ENCODE measurements at regions not wholly inside any gene's neighbourhood (a gene's known extent, or its start where the extent isn't known, plus 50 kb on each side); places are given as distances from the start of the nearest gene placed in this dataset.

- Histone ChIP-seq H3K4me3 (ENCODE audit: extremely low read depth, insufficient read depth, low read length, poor library complexity, severe bottlenecking) (no peak overlapping the region), H3K4me1 (ENCODE audit: control insufficient read depth, insufficient read depth, low read length, poor library complexity, severe bottlenecking) (peaks cover 9% of the 10 kb centered on the region), H3K9me3 (ENCODE audit: control insufficient read depth, low read length) (no peaks in the 10 kb centered on the region), H3K36me3 (ENCODE audit: control insufficient read depth, insufficient read depth, low read length) (no peaks in the 10 kb centered on the region), H3K27ac (ENCODE audit: low read depth, low read length, severe bottlenecking) (no peak overlapping the region)
- 100% methylated on average over 2 of the region's 2 CpGs for WGBS, 2 experiments (ENCODE audit: insufficient coverage in 2 of 2)
Observed at GRCh38 chr10:110375121-110375520, 70.4 kb upstream of the SMNDC1 start.

- 84 to 93% methylated on average over 16 to 20 of the region's 21 CpGs for WGBS, 2 experiments (ENCODE audit: insufficient coverage in 2 of 2)
- H3K36me3 ChIP-seq (ENCODE audit: control insufficient read depth, insufficient read depth, low read length): no peaks in the 10 kb centered on the region
- H3K4me3 ChIP-seq (ENCODE audit: extremely low read depth, insufficient read depth, low read length, poor library complexity, severe bottlenecking): no peak overlapping the region
- H3K27ac ChIP-seq (ENCODE audit: low read depth, low read length, severe bottlenecking): peak overlapping the region; percentile 23
- H3K9me3 ChIP-seq (ENCODE audit: control insufficient read depth, low read length): no peaks in the 10 kb centered on the region
- H3K4me1 ChIP-seq (ENCODE audit: control insufficient read depth, insufficient read depth, low read length, poor library complexity, severe bottlenecking): peaks cover 9% of the 10 kb centered on the region
Observed at GRCh38 chr10:110376021-110376766, 71.5 kb upstream of the SMNDC1 start.

GRCh38 chr10:110376767-110377160, 72.0 kb upstream of the SMNDC1 start:
- H3K27ac ChIP-seq (ENCODE audit: low read depth, low read length, severe bottlenecking): peak overlapping the region; percentile 23
- no peak overlapping the region for H3K4me3 ChIP-seq (ENCODE audit: extremely low read depth, insufficient read depth, low read length, poor library complexity, severe bottlenecking)
- H3K4me1 ChIP-seq (ENCODE audit: control insufficient read depth, insufficient read depth, low read length, poor library complexity, severe bottlenecking): peaks cover 9% of the 10 kb centered on the region
- H3K9me3 ChIP-seq (ENCODE audit: control insufficient read depth, low read length): no peaks in the 10 kb centered on the region
- no peaks in the 10 kb centered on the region for H3K36me3 ChIP-seq (ENCODE audit: control insufficient read depth, insufficient read depth, low read length)
- 83 to 89% methylated on average over 5 of the region's 5 CpGs for WGBS, 2 experiments (ENCODE audit: insufficient coverage in 2 of 2)

DNA sequence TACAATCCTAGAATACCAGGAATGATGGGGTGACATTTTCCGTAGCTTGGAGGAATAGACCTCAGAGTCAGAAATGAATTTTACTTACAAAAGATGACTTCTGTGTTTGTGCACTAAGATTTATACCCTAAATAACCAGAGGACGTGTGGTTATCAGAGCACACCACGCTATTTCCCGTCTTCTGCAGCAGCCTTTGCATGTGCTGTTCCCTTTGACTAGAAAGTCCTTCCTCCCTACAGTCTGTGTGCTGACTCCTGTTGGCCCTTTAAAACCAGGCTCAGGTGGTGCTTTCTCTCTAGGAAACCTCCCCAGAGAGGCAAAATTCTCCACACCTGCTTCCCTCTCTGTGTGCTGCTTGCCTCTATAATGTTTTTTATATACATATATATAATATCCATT, 73.3 kb upstream of the SMNDC1 start:
- Histone ChIP-seq H3K4me3 (ENCODE audit: extremely low read depth, insufficient read depth, low read length, poor library complexity, severe bottlenecking) (no peak overlapping the region), H3K4me1 (ENCODE audit: control insufficient read depth, insufficient read depth, low read length, poor library complexity, severe bottlenecking) (peaks cover 4% of the 10 kb centered on the region), H3K27ac (ENCODE audit: low read depth, low read length, severe bottlenecking) (no peak overlapping the region), H3K9me3 (ENCODE audit: control insufficient read depth, low read length) (no peaks in the 10 kb centered on the region), H3K36me3 (ENCODE audit: control insufficient read depth, insufficient read depth, low read length) (no peaks in the 10 kb centered on the region)
- WGBS, 2 experiments (ENCODE audit: insufficient coverage in 2 of 2): 95 to 98% methylated on average over 4 of the region's 4 CpGs

GRCh38 chr10:110378533-110379108, 73.9 kb upstream of the SMNDC1 start:
- no peak overlapping the region for H3K27ac ChIP-seq (ENCODE audit: low read depth, low read length, severe bottlenecking)
- no peak overlapping the region for H3K4me3 ChIP-seq (ENCODE audit: extremely low read depth, insufficient read depth, low read length, poor library complexity, severe bottlenecking)
- no peaks in the 10 kb centered on the region for H3K36me3 ChIP-seq (ENCODE audit: control insufficient read depth, insufficient read depth, low read length)
- WGBS, 2 experiments (ENCODE audit: insufficient coverage in 2 of 2): 89 to 100% methylated on average over 1 to 2 of the region's 6 CpGs
- no peaks in the 10 kb centered on the region for H3K4me1 ChIP-seq (ENCODE audit: control insufficient read depth, insufficient read depth, low read length, poor library complexity, severe bottlenecking)
- no peaks in the 10 kb centered on the region for H3K9me3 ChIP-seq (ENCODE audit: control insufficient read depth, low read length)

DNA sequence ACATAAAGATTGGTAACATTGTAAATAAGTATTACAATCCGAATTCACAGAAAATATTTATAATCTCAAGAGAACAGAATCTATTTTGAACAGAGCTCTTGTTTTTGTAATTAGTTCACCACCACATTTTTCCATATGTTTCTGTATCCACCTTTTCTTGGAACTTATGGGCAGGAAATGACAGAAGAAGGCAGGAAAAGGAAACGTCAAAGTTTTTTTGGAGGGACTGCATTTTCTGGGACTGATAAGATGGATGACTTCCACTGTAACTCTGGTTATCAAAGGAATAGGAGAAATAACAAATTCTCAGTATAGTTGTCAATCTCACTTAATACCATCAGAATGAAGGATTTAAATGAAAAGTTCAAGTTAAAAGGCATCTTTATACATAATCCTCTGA, 75.1 kb upstream of the SMNDC1 start:
- Histone ChIP-seq H3K4me3 (ENCODE audit: extremely low read depth, insufficient read depth, low read length, poor library complexity, severe bottlenecking) (no peak overlapping the region), H3K9me3 (ENCODE audit: control insufficient read depth, low read length) (no peaks in the 10 kb centered on the region), H3K27ac (ENCODE audit: low read depth, low read length, severe bottlenecking) (no peak overlapping the region), H3K4me1 (ENCODE audit: control insufficient read depth, insufficient read depth, low read length, poor library complexity, severe bottlenecking) (no peaks in the 10 kb centered on the region), H3K36me3 (ENCODE audit: control insufficient read depth, insufficient read depth, low read length) (no peaks in the 10 kb centered on the region)
- 100% methylated on average over 1 of the region's 2 CpGs; no CpG with 5 or more reads in 1 of the 2 experiments for WGBS, 2 experiments (ENCODE audit: insufficient coverage in 2 of 2)

- no peaks in the 10 kb centered on the region for H3K36me3 ChIP-seq (ENCODE audit: control insufficient read depth, insufficient read depth, low read length)
- H3K27ac ChIP-seq (ENCODE audit: low read depth, low read length, severe bottlenecking): no peak overlapping the region
- no peaks in the 10 kb centered on the region for H3K4me1 ChIP-seq (ENCODE audit: control insufficient read depth, insufficient read depth, low read length, poor library complexity, severe bottlenecking)
- no peak overlapping the region for H3K4me3 ChIP-seq (ENCODE audit: extremely low read depth, insufficient read depth, low read length, poor library complexity, severe bottlenecking)
- H3K9me3 ChIP-seq (ENCODE audit: control insufficient read depth, low read length): no peaks in the 10 kb centered on the region
Observed at GRCh38 chr10:110380293-110380692, 75.6 kb upstream of the SMNDC1 start.

GRCh38 chr10:110382695-110383094, 78.0 kb upstream of the SMNDC1 start:
- WGBS, 2 experiments (ENCODE audit: insufficient coverage in 2 of 2): 92 to 95% methylated on average over 4 to 5 of the region's 5 CpGs
- Histone ChIP-seq H3K27ac (ENCODE audit: low read depth, low read length, severe bottlenecking) (no peak overlapping the region), H3K4me3 (ENCODE audit: extremely low read depth, insufficient read depth, low read length, poor library complexity, severe bottlenecking) (no peak overlapping the region), H3K4me1 (ENCODE audit: control insufficient read depth, insufficient read depth, low read length, poor library complexity, severe bottlenecking) (no peaks in the 10 kb centered on the region), H3K9me3 (ENCODE audit: control insufficient read depth, low read length) (no peaks in the 10 kb centered on the region), H3K36me3 (ENCODE audit: control insufficient read depth, insufficient read depth, low read length) (no peaks in the 10 kb centered on the region)

DNA sequence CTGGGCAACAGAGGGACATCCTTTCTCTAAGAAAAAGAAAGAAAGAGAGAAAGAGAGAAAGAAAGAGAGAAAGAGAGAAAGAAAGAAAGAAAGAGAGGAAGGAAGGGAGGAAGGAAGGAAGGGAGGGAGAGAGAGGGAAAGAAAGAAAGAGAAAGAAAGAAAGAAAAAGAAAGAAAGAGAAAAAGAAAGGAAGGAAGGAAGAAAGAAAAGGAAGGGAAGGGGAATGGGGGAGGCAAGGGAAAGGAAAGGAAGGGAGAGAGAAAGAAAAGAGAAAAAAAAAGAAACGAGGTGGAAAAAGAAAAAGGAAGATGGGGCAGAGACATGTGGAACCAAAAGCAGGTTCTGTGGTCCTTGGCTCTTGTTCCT, 82.9 kb upstream of the SMNDC1 start:
- H3K27ac ChIP-seq (ENCODE audit: low read depth, low read length, severe bottlenecking): no peak overlapping the region
- no peaks in the 10 kb centered on the region for H3K9me3 ChIP-seq (ENCODE audit: control insufficient read depth, low read length)
- H3K36me3 ChIP-seq (ENCODE audit: control insufficient read depth, insufficient read depth, low read length): no peaks in the 10 kb centered on the region
- no peak overlapping the region for H3K4me3 ChIP-seq (ENCODE audit: extremely low read depth, insufficient read depth, low read length, poor library complexity, severe bottlenecking)
- peaks cover 7% of the 10 kb centered on the region for H3K4me1 ChIP-seq (ENCODE audit: control insufficient read depth, insufficient read depth, low read length, poor library complexity, severe bottlenecking)
- 77 to 92% methylated on average over 1 of the region's 1 CpG for WGBS, 2 experiments (ENCODE audit: insufficient coverage in 2 of 2)

GRCh38 chr10:110387983-110388686, 83.4 kb upstream of the SMNDC1 start:
- Histone ChIP-seq H3K4me3 (ENCODE audit: extremely low read depth, insufficient read depth, low read length, poor library complexity, severe bottlenecking) (no peak overlapping the region), H3K9me3 (ENCODE audit: control insufficient read depth, low read length) (no peaks in the 10 kb centered on the region), H3K27ac (ENCODE audit: low read depth, low read length, severe bottlenecking) (no peak overlapping the region), H3K4me1 (ENCODE audit: control insufficient read depth, insufficient read depth, low read length, poor library complexity, severe bottlenecking) (peaks cover 13% of the 10 kb centered on the region), H3K36me3 (ENCODE audit: control insufficient read depth, insufficient read depth, low read length) (no peaks in the 10 kb centered on the region)
- WGBS, 2 experiments (ENCODE audit: insufficient coverage in 2 of 2): 88% methylated on average over 4 to 6 of the region's 7 CpGs

DNA sequence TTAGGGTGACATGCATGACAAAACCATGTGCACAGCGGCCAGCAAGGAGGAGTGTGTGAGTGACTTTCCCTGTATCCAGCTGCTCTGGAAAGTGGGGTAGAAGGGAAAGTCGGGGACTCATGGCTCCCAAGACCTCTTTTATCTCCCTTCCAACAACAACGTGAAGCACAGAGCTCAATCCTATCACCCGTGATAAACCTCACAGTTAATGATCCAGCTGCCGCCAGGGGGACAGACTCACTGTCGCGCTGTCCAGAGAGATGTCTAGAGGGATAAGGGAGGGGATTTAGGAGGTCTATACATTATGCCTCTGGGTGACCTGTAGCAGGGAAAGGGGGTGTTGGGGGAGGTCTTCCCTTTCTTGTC, 84.0 kb upstream of the SMNDC1 start:
- Histone ChIP-seq H3K9me3 (ENCODE audit: control insufficient read depth, low read length) (no peaks in the 10 kb centered on the region), H3K36me3 (ENCODE audit: control insufficient read depth, insufficient read depth, low read length) (no peaks in the 10 kb centered on the region), H3K4me1 (ENCODE audit: control insufficient read depth, insufficient read depth, low read length, poor library complexity, severe bottlenecking) (peaks cover 16% of the 10 kb centered on the region), H3K4me3 (ENCODE audit: extremely low read depth, insufficient read depth, low read length, poor library complexity, severe bottlenecking) (no peak overlapping the region), H3K27ac (ENCODE audit: low read depth, low read length, severe bottlenecking) (no peak overlapping the region)
- WGBS, 2 experiments (ENCODE audit: insufficient coverage in 2 of 2): 89 to 100% methylated on average over 3 of the region's 7 CpGs

Measured in mesodermal cell (in vitro differentiated cells).